GM21381 (cell line): ENCODE measurements at regions not wholly inside any gene's neighbourhood (a gene's known extent, or its start where the extent isn't known, plus 50 kb on each side); places are given as distances from the start of the nearest gene placed in this dataset.

Experiments used
- ATAC-seq: cut with Tn5 transposase; IDR thresholded peaks from one replicate; pipeline ENCODE4 v1.9.1; 2021; ENCODE audit warnings: mild to moderate bottlenecking, moderate library complexity; ENCODE audit not compliant: unreplicated experiment

DNA sequence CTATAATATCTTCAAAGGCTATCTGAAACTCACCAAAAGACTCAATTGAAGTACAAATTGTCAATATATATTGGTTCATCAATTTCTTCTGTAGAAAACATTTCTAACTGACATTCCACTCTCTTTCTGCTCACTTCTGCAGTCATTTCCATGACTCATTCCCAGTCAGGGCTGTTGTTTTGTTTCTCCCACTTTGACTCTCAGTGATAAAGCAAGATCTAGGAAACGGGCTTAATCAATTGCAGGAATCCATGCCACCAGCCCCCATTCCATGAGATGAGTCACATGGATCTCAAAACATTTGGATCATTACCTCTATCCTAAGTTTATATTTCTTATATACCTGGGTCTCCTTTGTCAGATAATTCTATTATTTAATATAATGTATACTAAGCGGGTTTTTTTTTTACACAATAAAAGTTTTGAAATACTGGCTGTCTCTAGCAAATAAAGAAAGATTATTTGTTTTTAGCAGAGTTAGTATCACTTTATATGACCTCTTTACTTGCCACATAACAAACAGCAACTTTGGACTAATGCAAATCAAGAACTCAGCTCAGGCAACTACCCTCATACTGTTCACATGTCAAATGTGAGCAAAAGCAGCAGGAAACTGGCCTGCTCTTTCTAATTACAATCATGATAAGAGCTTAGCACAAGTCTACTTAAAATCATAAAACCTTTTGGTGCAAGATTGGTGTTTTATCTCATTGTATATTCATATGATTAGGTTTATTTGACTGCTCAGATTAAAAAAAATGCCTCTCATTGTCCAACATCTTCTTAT lies 251.1 kb upstream of the PIK3C3 start:
- ATAC-seq, result no peak

DNA sequence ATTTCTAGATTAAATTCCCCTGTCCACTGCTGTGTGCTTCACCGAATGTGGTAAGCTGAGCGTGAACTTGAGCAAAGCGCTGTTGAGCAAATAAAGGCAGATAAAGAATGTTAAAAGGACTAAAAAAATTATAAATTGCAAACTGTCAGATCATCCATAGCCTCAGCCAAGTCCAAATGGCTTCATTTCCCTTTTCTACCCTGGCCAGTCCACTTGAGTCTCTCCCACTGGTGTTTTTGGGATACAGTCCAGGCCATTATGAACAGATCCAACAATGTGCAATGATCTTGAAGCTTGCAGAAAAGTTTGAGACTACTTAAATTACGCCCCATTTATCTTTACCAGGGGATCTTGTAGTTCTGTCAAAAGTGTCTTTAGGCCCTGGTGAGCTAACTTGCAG lies 254.6 kb upstream of the PIK3C3 start:
- no peak for ATAC-seq

DNA sequence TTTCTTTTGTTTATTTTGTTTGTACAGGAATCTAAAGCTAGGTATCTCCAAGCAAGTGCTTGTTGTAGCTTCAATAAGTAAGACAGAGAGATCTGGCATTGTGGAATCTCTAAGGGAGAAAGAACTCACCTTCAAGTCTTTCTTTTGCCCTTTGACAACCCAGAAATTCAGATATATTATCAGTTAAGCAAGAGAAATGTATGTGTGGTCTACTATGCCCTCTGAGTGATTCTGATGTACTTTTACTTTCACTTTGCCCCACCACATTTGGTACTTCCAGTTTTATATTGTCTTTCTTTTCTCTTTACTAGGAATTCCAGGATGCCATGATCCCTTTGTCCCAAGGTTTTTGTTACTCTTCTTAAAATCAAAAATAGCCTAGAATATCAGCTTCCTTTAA lies 259.6 kb upstream of the PIK3C3 start:
- no peak for ATAC-seq

DNA sequence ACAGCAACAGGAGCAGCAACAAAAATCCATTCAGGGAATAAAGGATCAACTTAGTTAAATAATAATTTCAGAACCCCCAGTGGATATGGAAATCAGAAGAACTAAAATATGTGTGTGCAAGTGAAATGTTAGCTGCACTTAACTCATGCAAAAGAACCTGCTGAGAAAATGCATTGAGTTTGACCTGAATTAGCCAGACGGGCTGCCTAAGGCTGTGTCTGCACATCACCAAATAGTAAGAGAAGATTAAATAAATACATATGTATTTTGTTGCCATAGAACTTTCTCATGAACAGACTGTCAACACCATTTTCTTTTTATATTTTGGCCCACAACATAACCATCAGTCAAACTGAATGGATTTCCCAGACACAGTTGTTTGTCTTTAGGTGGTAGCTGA lies 262.0 kb upstream of the PIK3C3 start:
- ATAC-seq, result no peak

DNA sequence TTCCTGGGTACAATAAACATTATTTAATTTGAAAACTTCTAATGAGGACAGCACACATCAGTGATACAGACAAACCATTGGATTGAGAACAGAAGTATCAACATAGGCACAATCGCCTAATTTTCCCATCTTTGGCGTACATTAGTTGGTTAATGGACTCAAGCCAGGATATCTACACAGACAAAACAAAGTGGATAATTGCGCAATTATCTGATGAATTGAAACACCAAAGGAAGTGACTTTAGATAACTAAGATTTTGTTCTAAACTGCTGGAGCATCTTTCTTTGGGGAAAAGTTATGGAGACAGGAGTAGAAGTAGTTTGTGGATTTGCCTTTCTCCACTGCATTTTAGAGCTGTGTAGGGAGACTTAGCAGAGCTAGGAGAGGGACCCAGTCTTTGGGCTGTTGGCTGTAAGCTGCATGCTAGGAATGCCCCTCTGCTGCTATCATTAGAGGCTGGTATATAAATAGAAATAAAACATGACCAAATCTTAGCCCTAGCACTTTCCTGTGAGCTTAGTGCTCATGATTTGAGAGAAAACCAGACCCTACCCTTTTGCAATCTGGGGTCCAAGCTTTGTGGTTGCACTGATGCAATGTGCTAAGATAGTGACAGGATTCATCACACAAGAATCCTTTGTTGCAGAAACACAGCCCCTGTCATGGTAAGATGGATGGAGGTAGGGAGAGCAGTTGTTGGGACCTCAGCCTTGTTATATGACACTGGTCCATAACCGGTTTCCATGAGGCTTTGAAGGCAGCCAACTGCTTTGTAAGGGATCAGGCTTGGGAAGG lies 264.5 kb upstream of the PIK3C3 start:
- no peak for ATAC-seq

DNA sequence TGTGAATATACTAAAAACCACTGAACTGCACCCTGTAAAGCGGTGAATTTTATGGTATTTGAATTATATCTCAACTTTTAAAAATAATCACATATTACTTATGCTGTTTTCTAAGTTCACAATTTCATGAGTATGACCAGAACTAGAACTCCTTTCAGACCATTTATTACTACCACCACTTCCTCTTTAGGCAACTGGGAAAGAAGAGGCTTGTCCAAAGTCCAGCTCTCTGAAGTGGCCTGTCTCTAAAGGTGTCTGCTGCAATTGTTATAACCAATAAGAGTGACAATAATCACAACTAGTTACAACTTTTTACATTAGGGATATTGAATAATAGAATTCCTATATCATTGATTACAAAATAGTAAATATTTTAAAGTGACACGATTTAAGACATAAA lies 267.9 kb upstream of the PIK3C3 start:
- ATAC-seq, result no peak

DNA sequence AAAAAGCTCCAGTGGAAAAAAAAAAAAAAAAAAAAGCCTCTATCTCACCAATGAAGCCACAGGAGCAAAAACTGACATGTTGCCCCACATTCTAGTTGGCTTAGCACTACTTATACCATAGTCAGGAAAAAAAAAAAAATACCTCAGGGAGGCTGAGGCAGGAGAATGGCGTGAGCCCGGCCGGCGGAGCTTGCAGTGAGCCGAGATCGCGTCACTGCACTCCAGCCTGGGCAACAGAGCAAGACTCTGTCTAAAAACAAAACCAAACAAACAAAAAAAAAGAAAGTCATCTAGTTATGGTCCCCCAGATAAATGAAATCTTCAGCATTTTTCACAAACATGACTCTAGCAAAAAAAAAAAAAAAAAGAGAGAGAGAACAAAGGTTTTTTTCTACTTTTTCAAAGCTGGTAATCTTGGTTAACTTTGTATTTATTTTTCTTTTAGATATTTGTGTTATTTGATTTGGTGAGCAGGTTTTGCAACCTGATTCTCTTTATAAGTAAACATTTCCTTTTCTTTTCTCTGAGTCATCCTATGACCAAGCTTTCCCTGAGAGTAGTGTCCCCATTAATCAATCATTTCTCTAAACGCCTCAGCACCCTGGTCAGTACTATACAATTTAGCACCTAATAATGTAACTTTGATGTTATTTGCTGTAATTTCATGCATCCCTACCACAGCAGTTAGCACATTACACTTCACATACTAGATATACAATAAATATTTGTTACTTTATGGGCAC lies 273.7 kb upstream of the PIK3C3 start:
- no peak for ATAC-seq

DNA sequence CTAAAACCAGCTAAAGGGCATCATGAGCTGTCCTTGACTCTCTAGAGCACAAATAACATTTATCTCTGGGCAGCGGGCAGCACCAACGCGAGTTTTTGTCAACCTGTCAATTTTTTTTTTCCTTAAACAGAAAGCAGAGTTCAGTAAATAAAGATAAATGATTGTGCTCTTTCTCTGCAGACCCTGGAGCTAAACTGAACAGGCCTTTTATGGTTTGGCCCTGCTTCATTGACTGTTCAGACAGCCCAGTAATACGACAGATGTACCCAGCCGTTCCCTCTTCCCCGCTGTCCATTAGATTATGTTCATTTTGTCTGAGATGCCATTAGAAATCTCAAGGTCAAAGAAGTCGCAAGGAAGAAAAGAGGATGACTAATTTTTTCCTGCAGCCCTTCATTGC lies 280.5 kb upstream of the PIK3C3 start:
- ATAC-seq, result no peak

DNA sequence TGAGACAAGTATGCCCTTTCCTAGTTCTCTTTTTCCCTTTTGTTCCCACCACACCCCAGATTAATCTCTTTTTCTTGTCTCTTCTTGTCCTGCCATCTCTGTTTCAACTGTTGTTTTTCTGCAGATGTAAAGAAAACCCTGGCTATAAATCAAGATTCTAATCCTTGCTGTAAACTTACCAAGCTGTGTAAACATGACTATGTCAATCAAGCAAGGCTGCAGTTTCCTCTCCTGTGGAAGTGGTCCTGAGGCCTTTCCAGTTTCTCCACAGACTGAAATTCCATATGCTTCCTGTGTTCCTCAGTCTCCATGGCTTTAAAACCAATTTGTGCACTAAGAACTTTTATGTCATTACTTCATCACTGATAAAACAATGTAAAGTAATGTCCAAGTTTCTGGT lies 288.8 kb upstream of the PIK3C3 start:
- no peak for ATAC-seq

DNA sequence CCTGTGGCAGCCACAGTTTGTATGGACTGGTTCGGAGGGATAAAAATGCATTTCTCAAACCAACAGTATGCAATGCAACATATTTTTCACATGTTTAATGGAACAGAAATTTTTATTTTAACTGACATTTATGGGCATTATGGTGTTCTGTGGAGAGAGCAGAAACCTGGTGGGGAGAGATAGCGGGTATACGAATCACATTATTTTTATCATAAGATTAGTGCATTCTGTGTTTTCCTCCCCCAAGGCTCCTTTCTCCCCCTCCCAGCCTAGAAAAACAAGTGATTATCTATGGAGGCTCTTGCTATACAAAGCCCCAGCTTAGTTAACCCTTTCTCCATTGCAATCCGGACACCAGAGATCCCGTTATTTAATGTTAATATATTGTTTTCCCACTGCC lies 289.8 kb upstream of the PIK3C3 start:
- no peak for ATAC-seq

DNA sequence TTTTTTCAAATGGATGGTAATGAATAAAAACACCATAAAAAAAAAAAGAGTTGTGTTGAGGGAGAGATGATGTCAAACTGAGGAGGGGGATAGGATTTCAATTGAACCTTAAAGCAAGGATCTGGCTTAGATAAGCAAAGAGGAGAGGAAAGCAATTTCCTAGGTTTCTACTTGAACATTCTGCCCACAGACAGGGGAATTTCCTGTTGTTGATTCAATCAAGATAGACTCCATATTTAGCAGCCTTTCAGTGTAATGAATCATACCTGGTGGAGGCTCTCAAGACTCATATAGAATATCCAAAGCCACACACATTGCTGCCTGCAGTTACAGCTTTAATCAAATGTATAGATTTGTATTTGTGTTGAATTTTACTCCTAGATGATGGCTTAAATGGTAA lies 294.4 kb upstream of the PIK3C3 start:
- ATAC-seq, result no peak

DNA sequence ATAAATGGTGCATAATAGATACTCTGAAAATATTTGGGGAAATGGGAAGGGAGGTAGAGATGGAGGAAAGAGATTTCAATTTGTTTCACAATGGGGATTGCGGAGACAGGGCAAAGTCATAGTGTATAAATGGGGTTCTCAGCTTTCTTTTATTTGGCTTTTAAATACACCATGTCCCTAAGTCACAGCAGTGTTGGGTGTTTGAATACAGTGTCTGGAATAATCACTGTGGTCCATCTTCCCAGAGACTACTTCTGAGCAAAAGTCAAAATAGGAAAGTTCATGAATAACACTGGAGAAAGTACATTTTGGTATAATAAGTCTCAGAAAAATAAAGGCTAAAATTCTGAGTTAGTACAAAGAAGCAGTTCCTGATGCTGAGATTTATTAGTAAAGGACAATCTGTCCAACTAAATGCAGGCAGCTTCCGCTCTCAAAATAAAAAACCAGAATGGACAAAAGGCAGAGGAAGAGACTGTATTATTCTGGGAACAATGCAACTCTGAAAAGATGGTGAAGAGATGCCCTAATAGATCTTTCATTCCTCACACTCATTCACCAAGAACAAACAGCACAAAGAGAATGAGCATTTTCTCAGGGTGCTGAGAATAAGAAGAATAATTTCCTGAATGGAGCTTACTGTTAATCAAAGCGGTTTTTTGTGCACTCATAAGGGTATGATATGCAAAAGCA lies 295.4 kb upstream of the PIK3C3 start:
- no peak for ATAC-seq

DNA sequence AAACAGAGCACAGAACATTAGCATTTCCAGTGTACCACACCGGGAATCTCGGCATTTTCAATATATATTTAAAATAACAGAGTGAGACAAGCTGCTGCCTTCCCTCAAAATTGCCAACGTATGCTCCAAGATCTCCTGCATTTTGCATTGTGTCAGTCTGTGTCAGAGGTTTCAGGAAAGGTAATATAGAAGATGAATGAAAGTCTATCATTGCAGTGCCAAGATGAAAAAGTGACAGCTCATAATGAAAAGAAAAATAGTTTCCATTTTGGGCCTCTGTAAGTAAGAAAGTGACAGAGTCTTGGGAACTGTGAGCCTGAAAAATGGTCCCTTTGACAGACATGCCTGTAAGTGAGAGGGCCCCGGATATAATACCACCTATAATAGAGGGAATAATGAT lies 297.8 kb upstream of the PIK3C3 start:
- no peak for ATAC-seq

DNA sequence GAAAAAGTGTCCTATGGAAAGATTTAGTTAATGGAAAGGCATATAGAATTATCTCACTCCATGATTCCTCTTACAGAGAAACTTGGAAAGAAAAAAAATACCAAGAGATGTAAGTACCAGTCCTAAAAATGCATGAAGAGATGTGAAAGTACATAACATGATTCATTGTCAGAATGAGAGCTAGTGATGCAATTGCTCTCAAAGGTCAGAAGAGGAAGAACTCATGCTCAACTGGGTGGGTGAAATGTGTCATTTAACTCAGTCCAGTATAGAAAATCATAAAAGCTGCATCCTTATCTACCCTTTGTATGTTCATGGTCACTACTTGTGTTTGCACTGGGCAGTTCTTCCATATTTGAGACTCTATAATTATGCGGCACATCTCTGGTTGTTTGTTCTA lies 300.0 kb upstream of the PIK3C3 start:
- no peak for ATAC-seq

DNA sequence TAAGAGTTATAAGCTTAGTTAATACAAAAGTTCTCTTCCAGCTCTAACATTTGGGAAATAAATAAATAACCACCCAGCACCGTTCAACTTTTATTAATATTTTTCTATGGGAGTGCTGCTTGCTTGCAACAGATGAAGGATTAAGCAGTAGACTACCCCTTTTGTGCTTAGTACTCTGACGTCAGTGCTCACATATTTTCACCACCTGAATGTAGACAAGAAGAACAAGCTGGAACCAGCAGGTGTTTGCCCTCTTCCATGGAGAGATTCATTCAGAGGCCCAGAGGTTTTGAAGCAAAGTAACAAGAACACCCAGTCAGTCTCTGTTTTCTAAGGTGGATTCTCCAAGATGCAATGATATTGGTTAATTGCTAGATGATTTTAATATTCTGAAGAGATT lies 307.1 kb upstream of the PIK3C3 start:
- no peak for ATAC-seq

DNA sequence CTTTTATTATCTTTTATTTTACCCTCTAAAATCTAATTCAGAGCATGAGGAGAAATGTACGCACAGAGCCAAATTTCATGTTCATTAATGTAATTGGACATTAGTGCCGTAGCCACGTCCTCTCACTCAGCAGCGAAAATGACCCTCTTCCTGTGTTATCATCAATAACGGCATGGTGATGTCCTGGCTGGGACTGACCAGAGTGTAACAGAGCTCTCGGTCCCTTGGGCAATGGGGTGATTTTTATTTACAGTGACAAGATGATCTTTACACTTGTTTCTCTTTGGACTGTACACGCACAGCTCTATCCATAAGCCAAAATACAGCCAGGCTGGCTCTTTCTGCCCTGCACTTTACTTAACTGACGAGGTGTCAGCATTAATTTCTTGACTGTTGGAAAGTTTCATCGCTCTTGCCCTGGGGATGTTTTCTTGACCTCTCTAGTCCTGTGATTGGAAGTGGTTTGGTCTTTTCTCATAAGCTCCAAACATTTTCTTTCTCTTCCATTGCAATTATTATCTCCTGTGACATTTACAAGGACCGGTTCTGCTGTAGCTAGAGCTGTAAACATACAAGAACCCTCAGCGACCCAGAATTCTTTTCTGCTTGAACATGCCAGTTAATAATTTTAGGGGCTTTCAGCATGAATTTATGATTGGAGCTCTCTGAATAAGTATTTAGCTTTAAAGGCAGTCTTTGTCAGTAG lies 308.0 kb upstream of the PIK3C3 start:
- no peak for ATAC-seq

DNA sequence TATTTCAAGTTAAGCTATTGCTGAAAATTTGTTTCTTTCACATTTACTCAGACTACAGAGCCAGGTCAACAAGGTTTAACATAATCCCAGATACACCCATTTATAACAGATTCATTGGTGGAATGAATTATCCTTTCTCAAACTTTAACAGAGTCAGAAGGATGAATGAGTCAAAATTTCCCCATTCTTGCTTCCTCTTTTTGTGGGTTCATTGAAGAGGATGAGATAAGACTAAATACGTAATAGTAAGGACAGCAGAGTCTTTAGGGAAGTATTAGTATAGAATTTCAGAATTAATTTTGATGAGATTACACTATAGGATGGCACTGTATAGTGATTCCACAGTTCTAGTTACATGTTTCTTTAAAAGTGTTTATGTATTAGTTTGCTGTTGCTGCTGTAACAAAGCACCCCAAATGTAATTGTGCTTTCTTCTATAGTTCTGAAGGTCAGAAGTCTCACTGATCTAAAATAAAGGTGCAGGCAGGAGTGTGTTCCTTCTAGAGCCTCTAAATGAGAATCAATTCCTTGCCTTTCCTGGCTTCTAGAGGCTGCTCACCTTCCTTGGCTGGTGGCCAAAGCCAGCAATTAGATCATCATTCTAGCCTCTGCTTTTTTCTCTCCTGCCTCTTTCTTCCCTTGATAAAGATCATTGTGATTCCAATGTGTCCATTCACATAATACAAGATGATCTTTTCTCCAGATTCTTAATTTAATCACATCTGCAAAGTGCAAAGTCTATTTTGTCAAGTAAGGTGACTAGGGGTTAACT lies 309.3 kb upstream of the PIK3C3 start:
- no peak for ATAC-seq

DNA sequence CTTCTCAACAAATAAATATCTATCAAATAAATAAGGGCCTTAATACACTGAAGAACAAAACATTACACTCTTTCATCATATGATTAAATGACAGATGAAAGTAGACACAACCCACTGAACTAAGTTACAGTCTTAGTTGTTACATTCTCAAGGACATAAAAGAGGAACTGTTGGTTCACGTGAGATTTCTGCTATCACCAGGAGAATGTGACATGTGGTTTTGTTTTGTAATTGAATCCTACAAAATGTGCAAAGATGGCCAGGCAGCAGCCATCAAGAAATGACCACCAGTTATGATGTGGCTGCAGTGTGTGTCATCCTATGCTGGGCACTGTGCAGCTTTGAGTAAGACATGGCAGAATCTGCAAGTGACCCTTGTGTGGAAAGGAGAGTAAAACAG lies 310.6 kb upstream of the PIK3C3 start:
- ATAC-seq, result no peak

DNA sequence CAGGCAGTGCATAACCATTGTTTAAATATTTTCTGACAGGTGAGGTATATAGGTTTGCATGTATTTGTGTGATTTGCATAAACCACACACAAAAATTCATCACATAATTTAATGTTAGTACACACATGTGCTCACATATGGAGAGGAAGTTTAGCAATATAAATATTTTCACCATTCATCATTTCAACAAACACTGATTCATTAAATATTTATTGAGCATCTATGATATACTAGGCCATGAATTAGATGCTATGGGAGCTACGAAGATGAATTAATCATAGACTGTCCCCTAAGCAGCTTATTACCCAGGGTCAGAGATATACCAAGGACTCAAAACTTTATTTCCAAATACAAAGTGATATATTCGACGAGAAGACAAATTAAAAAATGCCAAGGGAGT lies 311.6 kb upstream of the PIK3C3 start:
- ATAC-seq, result no peak

DNA sequence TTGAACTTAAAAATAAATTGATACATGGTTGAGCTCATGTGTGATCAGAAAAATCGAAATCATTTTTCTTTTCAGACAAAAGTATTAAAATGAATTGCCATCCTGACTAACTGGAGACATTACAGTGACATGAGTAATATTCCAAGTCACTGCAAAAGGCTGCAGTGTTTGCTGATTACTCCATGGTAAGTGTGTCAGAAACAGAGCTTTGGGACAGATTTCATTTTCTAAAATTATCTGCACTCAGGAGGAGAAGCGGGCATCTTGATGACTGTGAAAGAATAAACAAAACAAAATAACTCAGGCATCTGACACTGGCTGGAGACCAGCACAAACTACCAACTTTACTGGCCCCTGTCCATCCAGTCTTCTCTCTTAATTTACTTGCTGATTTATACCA lies 312.3 kb upstream of the PIK3C3 start:
- no peak for ATAC-seq
